ENCODE measurements at regions not wholly inside any gene's neighbourhood (a gene's known extent, or its start where the extent isn't known, plus 50 kb on each side); places are given as distances from the start of the nearest gene placed in this dataset.
"Not testable (repeated sequence)": the region's sequence is repeated elsewhere in the genome, so short reads cannot be mapped to it uniquely, and the experiment has no call there.

DNA sequence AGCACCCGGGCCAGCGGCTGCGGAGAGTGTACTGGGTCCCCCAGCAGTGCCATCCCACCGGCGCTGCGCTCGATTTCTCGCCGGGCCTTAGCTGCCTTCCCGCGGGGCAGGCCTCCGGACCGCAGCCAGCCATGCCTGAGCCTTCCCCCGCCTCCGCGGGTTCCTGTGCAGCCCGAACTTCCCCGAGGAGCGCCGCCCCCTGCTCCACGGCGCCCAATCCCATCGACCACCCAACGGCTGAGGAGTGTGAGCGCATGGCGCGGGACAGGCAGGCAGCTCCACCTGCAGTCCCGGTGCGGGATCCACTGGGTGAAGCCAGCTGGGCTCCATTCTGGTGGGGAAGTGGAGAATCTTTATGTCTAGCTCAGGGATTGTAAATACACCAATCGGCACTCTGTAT, 325.4 kb downstream of the PPP1R3A start:
- TF ChIP-seq, protein P1, sequence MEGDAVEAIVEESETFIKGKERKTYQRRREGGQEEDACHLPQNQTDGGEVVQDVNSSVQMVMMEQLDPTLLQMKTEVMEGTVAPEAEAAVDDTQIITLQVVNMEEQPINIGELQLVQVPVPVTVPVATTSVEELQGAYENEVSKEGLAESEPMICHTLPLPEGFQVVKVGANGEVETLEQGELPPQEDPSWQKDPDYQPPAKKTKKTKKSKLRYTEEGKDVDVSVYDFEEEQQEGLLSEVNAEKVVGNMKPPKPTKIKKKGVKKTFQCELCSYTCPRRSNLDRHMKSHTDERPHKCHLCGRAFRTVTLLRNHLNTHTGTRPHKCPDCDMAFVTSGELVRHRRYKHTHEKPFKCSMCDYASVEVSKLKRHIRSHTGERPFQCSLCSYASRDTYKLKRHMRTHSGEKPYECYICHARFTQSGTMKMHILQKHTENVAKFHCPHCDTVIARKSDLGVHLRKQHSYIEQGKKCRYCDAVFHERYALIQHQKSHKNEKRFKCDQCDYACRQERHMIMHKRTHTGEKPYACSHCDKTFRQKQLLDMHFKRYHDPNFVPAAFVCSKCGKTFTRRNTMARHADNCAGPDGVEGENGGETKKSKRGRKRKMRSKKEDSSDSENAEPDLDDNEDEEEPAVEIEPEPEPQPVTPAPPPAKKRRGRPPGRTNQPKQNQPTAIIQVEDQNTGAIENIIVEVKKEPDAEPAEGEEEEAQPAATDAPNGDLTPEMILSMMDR (IDR thresholded peaks at IDR 0.05), result not testable (repeated sequence)
- not testable (repeated sequence) for TF ChIP-seq POLR2A (IDR thresholded peaks at IDR 0.05)
